Kidney glomerular epithelial cell (primary cell): ENCODE measurements at regions not wholly inside any gene's neighbourhood (a gene's known extent, or its start where the extent isn't known, plus 50 kb on each side); places are given as distances from the start of the nearest gene placed in this dataset.
A peak's percentile ranks its signal among the peaks of the same experiment; 100 is the strongest.

ENCODE experiments used
- DNase-seq: peaks from one replicate; lab custom pipeline; 2025; lab: John Stamatoyannopoulos, UW

DNA sequence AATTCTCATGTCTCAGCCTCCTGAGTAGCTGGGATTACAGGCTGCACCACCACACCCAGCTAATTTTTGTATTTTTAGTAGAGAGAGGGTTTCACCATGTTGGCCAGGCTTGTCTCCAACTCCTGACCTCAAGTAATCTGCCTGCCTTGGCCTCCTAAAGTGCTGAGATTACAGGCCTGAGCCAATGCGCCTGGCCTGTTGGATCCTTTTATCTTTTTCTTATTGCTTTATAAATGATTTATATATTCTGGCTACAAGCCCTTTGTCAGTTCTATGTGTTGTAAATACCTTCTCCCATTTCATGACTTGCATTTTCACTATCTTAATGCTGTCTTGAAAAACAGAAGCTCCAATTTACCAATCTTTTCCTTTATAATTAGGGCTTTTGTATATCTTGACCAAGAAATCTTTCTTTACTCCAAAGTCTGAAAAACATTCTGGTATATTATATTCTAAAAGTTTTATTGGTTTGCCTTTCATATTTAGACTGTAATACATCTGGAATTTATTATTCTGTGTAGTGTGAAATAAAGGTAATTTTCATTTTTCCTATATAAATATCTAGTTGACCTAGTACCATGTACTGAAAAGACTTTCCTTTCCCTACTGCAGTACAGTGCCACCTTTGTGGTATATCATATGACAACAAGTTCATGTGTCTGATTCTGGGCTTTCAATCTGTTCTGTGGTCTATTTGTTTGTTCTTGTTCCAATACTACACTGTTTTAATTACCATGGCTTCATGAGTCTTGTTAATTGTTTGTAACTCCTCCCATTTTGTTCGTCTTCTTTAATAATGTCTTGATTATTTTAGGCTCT, 52.9 kb upstream of the RNU6-1 start:
- DNase-seq: no peak

- DNase-seq: no peak
Measured at GRCh38 chr15:67895237-67895636, 55.4 kb upstream of the RNU6-1 start.

DNA sequence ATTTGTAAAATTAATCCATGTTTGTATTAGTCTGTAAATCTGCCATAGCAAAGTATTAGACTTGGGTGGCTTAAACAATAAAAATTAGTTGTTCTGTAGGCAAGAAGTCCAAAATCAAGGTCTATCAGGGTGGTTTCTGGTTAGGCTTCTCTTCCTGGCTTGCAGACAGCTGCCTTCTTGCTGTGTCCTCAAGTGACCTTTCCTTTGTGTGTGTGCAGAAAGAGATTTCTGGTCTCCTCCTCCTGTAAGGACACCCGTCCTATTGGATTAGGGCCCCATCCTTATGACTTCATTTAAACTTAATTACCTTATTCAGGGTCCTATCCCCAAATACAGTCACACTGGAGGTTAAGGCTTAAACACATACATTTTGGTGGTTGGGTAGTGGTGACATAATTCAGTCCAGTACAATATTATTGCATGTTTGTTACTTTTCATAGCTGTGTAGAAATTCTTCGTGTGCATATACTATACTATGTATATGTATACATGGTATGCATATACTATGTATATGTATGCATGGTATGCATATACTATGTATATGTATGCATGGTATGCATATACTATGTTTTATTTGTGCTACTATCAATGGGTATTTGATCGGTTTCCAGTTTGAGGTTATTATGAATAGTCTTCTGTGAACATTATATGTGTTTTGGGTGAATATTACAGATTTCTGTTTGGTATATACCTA, 57.9 kb upstream of the RNU6-1 start:
- no peak for DNase-seq

DNA sequence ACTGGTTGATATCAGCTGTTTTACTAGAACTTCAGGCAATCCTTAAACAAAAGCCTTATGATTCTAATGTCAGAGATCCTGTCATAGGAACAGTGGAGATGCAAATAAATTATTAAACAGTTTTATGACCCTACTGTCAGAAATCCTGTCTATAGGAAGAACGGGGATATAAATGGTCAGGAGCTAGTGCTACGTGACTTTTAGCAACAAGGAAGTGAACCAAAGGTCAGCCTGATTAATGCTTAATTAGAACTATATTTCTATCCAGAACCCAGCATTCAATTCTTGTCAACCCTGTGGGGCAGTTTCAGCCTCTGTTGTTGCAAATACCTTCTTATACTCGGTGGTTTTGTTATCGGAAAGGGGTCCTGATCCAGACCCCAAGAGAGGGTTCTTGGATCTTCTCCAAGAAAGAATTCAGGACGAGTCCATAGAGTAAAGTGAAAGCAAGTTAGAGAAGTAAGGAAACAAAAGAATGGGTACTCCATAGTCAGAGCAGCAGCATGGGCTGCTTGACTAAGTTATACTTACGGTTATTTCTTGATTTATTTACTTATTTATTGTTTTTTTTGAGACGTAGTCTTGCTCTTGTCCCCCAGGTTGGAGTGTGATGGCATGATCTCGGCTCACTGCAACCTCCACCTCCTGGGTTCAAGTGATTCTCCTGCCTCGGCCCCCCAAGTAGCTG, 59.9 kb upstream of the RNU6-1 start:
- no peak for DNase-seq

DNA sequence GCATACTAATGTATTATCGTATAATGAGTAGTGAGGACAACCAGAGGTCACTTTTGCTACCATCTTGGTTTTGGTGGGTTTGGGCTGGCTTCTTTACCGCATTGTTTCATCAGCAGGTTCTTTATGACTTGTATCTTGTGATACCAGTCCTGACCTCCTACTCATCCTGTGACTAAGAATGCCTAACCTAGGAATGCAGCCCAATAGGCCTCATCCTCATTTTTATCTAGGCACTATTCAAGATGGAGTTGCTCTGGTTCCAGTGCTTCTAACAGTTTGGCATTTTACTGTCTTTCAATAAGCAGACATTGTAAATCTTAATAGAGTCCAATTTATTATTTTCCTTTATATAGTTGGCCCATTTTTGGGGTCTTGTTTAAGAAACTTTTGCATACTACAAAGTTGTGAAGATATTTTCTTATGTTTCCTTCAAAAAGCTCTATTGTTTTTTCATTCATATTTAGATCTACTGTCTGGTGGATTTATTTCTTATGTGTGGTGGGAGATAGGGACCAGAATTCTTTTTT, 60.8 kb upstream of the RNU6-1 start:
- DNase-seq: no peak

DNA sequence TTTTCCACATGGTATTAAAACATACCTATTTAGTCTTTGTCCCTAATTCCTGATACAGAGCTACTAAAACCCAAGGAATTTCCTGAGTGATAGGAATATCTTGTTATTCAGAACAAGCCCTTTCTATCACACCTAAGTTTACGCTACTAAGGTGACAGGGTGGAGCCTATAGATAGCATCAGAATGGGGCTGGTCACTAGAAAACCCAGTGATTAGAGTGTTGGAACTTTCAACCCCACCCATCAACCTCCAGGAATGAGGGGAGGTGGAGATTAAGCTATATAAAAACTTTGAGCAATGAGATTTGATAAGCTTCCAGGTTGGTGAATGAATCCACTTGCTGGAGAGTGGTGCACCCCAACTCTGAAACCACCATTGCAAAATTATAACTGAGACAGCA, 62.1 kb upstream of the RNU6-1 start:
- no peak for DNase-seq

- DNase-seq: no peak
Measured at GRCh38 chr15:67902579-67903009, 62.7 kb upstream of the RNU6-1 start.

GRCh38 chr15:67903708-67904107, 63.9 kb upstream of the RNU6-1 start:
- no peak for DNase-seq

DNA sequence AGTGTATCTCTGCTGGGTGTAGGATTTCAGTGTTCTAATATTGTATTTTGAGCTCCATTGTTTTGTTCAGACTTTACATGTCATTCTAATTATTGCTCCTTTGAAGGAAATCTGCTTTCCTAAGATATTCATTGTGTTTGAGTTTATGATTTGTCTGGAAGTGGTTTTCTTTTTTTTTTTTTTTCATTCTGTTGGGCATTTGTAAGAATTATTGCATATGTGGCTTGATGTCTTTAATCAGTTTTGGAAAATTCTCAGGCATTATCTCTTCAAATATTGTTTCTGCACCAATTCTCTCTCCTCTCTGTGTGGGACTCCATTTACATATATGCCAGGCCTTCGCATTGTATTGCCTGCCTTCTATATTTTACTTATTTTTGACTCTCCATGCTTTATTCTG, 65.8 kb upstream of the RNU6-1 start:
- DNase-seq: no peak

- no peak for DNase-seq
Measured at GRCh38 chr15:67906382-67906781, 66.5 kb upstream of the RNU6-1 start.

DNA sequence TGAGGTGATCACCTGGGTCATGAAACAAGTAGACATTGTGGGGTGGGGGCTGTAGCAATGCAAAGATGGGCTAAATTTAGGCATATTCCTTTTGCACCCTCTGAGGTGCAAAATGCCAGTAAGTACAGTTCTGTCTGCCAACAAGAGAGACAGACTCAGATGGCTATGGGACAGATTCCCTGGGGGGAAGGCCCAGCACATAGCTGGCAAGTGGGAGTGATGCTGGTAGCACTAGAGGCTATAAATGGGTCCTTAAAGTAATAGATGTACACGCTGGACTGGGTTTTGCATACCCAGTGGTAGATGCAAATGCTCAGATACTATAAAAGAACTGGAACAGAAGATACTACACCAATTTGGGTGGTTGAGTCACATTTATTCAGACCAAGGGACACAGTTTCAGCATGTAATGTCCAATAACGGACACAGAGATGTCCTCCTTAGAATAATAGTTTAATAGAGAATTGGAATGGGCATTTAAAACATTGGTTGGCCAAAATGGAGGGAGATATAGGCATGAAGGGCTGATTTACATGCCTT, 67.4 kb upstream of the RNU6-1 start:
- no peak for DNase-seq

GRCh38 chr15:67908756-67909155, 68.9 kb upstream of the RNU6-1 start:
- DNase-seq: no peak

DNA sequence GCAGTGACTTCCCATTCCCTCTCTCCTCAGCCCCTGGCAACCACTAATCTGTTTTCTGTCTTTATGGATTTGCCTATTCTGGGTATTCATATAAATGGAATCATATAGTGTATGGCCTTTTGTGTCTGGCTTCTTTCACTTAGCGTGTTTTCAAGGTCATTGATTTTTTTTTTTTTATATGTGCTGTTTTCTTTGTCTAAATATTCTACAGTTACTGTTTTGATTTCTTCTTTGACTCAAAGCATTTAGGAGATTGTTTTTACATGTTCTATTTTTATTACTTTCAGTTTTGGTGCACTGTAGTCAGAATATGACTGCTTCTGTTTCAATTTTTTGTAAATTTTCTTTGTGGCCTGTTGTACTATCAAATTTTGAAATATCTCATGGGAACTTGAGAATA, 71.9 kb upstream of the RNU6-1 start:
- DNase-seq: no peak

GRCh38 chr15:67914028-67914427, 74.2 kb upstream of the RNU6-1 start:
- no peak for DNase-seq

GRCh38 chr15:67914537-67915460, 75.0 kb upstream of the RNU6-1 start:
- no peak for DNase-seq

DNA sequence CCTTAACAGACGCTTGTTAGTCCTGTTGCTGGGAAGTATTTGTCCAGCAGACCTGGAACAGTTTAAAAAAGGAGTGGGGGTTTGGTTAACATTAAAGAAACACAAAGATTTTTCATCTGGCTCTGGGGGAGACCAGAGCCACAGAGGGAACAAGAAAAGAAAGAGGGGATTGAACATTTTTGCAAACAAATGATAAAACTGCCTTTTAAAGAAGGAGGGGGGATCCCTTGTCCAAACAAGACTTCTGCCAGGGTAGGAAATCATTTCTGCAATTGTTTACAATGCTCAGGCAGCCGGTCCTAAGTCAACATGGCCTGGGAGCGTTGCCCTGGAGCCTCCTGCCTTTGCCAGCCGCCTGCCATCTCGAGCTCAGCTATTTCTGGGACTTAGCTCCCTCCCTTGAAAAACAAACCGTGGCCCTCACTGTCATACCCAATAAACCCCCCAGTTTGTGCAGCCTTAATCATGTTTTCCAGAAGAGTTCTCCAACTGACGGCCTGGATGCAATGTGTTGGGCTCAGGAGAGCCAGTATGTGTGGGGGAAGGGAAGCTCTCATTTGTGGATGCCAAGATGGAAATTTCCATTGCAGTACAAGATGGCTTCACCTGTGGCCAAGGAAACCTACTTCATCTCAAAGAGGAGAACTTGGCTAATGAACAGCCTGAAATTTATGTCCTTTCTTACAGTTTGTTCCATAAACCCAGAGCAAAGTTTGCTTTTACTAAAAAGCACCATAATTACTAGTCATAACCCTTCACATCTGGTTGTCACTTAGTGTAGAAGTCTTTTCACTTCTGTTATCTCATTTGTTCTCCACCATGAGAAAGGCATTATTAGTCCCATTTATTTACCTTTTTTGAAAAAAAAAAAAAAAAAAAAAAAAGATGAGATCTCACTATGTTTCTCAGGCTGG, 75.9 kb upstream of the RNU6-1 start:
- peak; percentile 72 for DNase-seq

DNA sequence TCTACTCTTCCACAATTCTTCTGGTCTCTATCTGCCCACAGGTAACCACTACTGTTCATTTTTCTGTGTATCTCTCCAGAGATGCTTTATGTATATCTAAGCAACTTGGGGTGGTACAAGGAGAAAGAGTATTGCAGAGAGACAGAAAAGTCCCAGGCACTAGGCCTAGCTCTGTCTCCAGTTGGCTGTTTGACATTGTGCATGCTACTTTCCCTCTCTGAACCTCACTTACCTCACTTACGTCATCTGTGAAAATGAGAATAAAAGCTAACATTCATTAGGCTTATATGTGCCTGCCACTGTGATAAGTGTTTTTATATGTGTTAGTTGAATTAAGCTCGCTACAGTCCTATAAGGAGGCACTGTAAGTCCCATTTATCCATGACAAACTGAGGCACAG, 76.7 kb upstream of the RNU6-1 start:
- no peak for DNase-seq

DNA sequence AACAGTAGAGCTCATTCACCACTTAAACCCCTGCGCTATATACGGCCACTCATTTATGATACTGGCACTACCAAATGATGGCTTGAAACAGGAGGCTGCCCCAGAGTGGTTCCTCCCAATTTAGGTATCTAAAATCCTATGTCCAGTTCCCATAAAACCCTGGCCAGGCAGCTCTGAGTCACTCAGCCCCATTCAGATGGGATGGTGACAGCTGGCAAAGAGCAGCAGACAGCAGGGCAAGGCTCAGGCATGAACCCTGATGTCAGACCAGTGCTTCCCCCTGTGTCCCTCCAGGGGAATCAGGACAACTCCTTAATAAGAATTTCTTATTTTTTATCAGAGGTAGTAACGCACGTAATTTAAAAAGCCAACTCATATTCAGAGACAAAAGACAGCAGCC, 77.2 kb upstream of the RNU6-1 start:
- no peak for DNase-seq

DNA sequence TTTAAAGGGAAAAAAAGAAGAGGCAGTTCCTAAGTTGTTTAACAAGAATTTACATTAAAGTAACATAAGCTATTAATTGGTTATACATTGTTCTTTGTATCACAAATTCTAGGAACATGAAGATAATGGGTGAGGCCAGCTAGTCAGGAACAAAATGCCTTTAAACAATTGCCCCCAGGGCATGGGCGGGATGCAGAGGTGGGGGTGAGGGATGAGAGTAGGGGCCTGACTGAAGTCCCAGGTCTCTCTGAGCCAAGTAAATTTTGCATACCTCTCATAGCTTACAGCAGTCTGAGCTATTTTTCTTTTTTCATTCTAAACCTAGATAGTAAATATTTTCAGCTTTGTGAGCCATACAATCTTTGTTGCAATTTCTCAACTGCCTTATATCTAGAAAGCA, 77.8 kb upstream of the RNU6-1 start:
- no peak for DNase-seq

DNA sequence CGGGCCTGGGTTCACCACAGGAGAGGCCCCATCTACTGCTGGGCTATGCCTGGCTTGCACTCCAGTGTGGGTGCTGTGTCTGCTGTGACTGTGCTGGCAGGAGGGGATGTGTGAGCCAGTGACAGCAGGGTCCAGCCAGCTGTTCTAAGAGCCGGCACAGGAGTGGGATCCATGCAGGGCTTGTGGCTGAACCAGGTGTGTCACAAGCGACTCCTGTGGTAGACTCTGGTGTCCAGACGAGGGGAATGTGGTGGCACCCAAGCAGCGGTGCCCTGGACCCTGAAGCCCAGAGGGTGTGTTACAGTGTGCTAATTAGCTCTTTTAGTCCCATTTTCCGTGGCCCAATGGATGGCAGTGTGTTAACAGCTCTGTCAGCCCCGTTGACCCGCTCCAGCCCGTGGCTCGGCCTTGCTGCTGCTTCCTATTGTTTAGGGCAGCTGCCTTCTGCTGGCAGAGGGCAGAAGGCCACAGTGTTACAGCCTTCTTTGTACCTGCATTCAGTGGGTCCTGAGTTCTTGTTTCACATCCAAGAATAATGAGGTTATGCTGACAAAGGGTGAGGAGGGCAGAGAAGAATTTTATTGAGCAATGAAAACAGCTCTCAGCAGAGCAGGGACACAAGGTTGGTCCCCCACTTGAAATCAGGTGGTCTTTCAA, 78.5 kb upstream of the RNU6-1 start:
- no peak for DNase-seq
